ENCODE measurements at regions not wholly inside any gene's neighbourhood (a gene's known extent, or its start where the extent isn't known, plus 50 kb on each side); places are given as distances from the start of the nearest gene placed in this dataset.
A peak's percentile ranks its signal among the peaks of the same experiment; 100 is the strongest.

GRCh38 chrX:112270991-112271390 lies 188.4 kb upstream of the TRPC5 start:
- Histone ChIP-seq H3K4ac (replicated peaks; ENCODE audit: insufficient read length, low read depth, low read length) (no peak overlapping the region), H3K79me2 (ENCODE audit: control insufficient read depth in 1 of 2, insufficient read depth in 2 of 2, low read length in 2 of 2) (no peaks in the 10 kb centered on the region), H3K79me1 (ENCODE audit: low read depth, low read length) (no peaks in the 10 kb centered on the region), H3K27me3 (replicated peaks in 1 of 4; ENCODE audit: control insufficient read depth in 3 of 4, extremely low read depth in 1 of 4, insufficient read depth in 3 of 4, low read length in 3 of 4) (no peaks in the 10 kb centered on the region), H4K20me1 (replicated peaks in 1 of 2; ENCODE audit: control insufficient read depth in 1 of 2, insufficient read depth in 2 of 2, low read length in 2 of 2) (no peaks in the 10 kb centered on the region), H3K4me3 (ENCODE audit: extremely low read depth in 1 of 4, insufficient read depth in 2 of 4, low read depth in 3 of 4, low read length in 4 of 4) (no peak overlapping the region), H3K14ac (ENCODE audit: insufficient read length) (no peak overlapping the region), H3K9me3 (ENCODE audit: insufficient read depth in 2 of 2, low read depth in 1 of 2, low read length in 1 of 2) (no peaks in the 10 kb centered on the region), H3K9ac (replicated peaks in 1 of 4; ENCODE audit: extremely low read depth in 1 of 4, low read depth in 3 of 4, low read length in 3 of 4) (no peak overlapping the region), H2BK12ac (ENCODE audit: low read depth, low read length) (no peak overlapping the region), H2AK5ac (ENCODE audit: low read depth, low read length) (no peak overlapping the region), H3K4me2 (ENCODE audit: insufficient read depth in 1 of 2, low read depth in 2 of 2, low read length in 2 of 2) (no peak overlapping the region), H3K36me3 (ENCODE audit: control insufficient read depth in 2 of 4, insufficient read depth in 4 of 4, low read length in 3 of 4) (no peaks in the 10 kb centered on the region), H2BK15ac (ENCODE audit: low read length) (no peak overlapping the region), H2BK5ac (ENCODE audit: low read depth, low read length) (no peak overlapping the region), H3K23ac (ENCODE audit: insufficient read length) (no peak overlapping the region), H2AFZ (ENCODE audit: low read length) (no peak overlapping the region), H2BK20ac (ENCODE audit: low read length) (no peak overlapping the region), H3K18ac (ENCODE audit: extremely low read depth, low read length) (no peak overlapping the region), H4K8ac (ENCODE audit: extremely low read depth, insufficient read depth, low read length) (no peak overlapping the region), H3K27ac (ENCODE audit: low read depth, low read length) (no peak overlapping the region), H2BK120ac (replicated peaks; ENCODE audit: low read depth, low read length) (no peak overlapping the region), H4K91ac (replicated peaks; ENCODE audit: insufficient read length, low read length) (no peak overlapping the region), H4K5ac (ENCODE audit: insufficient read length, low read depth, low read length) (no peak overlapping the region), H3K56ac (replicated peaks; ENCODE audit: insufficient read length, low read depth, low read length) (no peak overlapping the region), H3K4me1 (replicated peaks in 1 of 4; ENCODE audit: control insufficient read depth in 3 of 4, insufficient read depth in 4 of 4, low read length in 3 of 4) (no peaks in the 10 kb centered on the region), H3K23me2 (ENCODE audit: low read depth, low read length) (no peaks in the 10 kb centered on the region)
- TF ChIP-seq NANOG (IDR thresholded peaks at IDR 0.05; ENCODE audit: insufficient read depth, low read depth, low read length, poor library complexity, severe bottlenecking): no peak
- no peak for TF ChIP-seq CHD2 (IDR thresholded peaks at IDR 0.05; ENCODE audit: low read length)
- no peak for TF ChIP-seq TBP (IDR thresholded peaks at IDR 0.05; ENCODE audit: low read depth, low read length)
- TF ChIP-seq KDM5A (IDR thresholded peaks at IDR 0.05; ENCODE audit: low read length): no peak
- TF ChIP-seq EGR1 (IDR thresholded peaks at IDR 0.05; ENCODE audit: borderline replicate concordance, low read depth, low read length): no peak
- no peak for TF ChIP-seq MAX (IDR thresholded peaks at IDR 0.05)
- no peak for TF ChIP-seq BCL11A (IDR thresholded peaks at IDR 0.05; ENCODE audit: low read depth in 2 of 2, low read length in 2 of 2)
- no peak for TF ChIP-seq TEAD4 (IDR thresholded peaks at IDR 0.05; ENCODE audit: low read depth, low read length)
- TF ChIP-seq NRF1 (IDR thresholded peaks at IDR 0.05; ENCODE audit: low read depth, low read length): no peak
- TF ChIP-seq ZNF274 (IDR thresholded peaks at IDR 0.05; ENCODE audit: borderline replicate concordance, extremely low read depth, low read length): no peak
- DNase-seq (ENCODE audit: low read depth in 1 of 2, low spot score in 2 of 2): no peak
- peak; percentile 72 for FAIRE-seq
- 100% methylated on average over 2 of the region's 2 CpGs; no CpG with 5 or more reads in 1 of the 2 experiments for WGBS, 2 experiments (ENCODE audit: extremely low coverage in 1 of 2, insufficient coverage in 1 of 2, insufficient read length in 1 of 2, insufficient replicate concordance in 2 of 2, low coverage in 1 of 2, low lambda C conversion rate in 2 of 2, missing lambda C conversion rate in 1 of 2)
- ChIA-PET POLR2A (ENCODE audit: partially characterized antibody) (no interaction called here), CTCF (ENCODE audit: partially characterized antibody) (no interaction called here)
